Limb (tissue), 2 donors: ENCODE measurements at regions not wholly inside any gene's neighbourhood (a gene's known extent, or its start where the extent isn't known, plus 50 kb on each side); places are given as distances from the start of the nearest gene placed in this dataset.
A peak's percentile ranks its signal among the peaks of the same experiment; 100 is the strongest.
"Not testable (repeated sequence)": the region's sequence is repeated elsewhere in the genome, so short reads cannot be mapped to it uniquely, and the experiment has no call there.

Experiments
- DNase-seq, 2 donors: peaks; one replicate each; pipeline ENCODE4 v3.0.0-alpha.2; 2016; ENCODE audit errors: extremely low spot score in 2 of 2

GRCh38 chr3:117003501-117003900 is 293.9 kb downstream of the TUSC7 start:
- no peak for DNase-seq

DNA sequence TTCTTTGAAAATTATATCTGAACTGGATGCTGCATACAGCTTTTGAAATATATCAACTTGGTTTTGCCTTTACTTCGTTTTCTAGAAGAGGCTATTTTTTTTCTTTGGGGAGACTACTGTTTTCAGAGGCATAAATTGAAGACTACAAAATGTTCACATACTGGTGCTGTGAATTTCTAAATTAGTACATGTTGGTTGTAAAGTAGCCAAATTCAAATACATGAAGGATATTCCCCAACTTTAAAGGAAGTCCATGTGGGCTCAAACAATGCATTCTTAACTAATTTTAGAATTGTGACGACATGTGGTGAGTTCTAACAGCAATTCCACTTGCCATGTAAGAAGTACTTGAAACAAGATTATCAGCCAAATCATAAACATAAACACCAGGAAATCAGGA is 295.7 kb downstream of the TUSC7 start:
- no peak for DNase-seq

DNA sequence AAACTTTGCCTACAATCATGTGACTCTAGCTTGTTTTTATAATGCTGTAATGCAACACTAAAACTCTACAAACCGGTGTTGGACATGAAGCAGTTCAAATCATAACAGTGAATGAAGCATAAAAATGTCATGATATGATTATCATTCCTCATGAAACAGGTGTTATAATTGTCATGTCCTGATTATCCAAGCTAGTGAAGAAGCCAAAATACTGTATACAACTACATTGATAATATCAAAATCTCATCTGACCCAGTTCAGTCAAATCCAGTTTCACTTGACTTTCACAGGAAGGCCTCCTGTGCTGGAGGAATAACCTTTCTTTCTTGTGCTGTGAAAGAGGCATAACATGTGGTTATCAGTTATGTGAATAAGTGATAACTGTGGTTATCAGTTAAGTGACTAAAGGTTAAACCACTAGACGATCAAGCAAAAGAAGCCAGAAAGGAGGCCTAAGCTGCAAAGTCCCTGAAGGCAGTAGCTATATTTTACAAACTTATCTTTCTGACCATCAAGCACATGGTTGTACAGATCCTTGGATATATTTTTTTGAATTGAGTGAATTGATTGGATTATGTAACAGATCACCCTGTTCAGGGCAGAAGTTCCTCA is 296.4 kb downstream of the TUSC7 start:
- DNase-seq = no peak

DNA sequence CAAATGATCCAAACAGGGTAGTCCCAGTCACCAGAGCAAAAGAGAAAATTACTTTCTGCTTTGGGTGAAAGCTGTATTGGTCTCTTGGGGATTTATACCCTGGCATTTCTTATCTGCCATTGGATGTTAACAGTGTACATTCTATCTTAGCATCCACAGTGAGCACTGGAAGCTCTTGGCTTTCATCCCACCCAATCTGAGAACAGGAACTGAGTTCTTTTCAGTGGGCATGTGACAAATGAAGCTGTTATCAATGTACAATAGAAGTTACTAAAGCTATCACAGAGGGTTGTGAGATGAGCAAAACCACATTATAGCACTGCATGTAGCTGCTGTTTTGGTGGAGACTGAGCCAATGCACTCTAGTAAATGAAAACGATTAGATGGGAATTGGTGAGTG is 300.7 kb downstream of the TUSC7 start:
- no peak for DNase-seq

- no peak for DNase-seq
Observed at GRCh38 chr3:117011687-117012250, 302.2 kb downstream of the TUSC7 start.

- DNase-seq = no peak
Observed at GRCh38 chr3:117016378-117016777, 306.8 kb downstream of the TUSC7 start.

- DNase-seq = no peak
Observed at GRCh38 chr3:117017135-117017894, 307.7 kb downstream of the TUSC7 start.

GRCh38 chr3:117018655-117019054 is 309.1 kb downstream of the TUSC7 start:
- no peak for DNase-seq

DNA sequence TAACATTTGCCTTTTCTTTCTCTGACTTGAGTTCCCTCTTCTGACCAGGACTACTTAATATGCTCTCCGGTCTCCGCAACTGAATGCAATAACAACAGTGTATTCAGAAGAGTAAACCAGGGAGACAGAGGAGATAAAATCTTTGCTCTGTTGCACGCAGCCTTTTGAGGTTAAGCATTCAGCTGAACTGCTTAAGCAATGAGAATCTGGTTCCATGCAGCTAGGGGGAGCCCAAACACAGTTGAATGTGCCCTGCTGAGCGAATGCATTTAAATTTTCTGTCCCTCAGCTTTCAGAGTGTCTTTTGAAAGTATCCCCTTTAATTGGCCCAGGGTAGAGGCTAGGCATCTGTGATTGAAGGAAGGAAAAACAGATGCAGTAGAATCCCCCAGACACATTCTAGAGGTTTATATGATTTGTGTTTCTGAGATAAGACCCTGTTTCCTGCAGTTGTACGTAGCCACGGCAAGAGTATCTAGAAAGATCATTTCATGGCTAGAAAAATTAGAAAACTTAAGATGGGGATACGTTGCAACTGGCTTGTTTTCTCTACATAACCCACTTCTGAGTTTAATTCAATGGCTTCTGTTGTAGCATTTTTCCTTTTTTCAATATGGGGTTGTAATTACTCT is 309.6 kb downstream of the TUSC7 start:
- peak; percentile 77 to 79 for DNase-seq

GRCh38 chr3:117026401-117026800 is 316.8 kb downstream of the TUSC7 start:
- DNase-seq = no peak

- DNase-seq = no peak
Observed at GRCh38 chr3:117035745-117036144, 326.2 kb downstream of the TUSC7 start.

DNA sequence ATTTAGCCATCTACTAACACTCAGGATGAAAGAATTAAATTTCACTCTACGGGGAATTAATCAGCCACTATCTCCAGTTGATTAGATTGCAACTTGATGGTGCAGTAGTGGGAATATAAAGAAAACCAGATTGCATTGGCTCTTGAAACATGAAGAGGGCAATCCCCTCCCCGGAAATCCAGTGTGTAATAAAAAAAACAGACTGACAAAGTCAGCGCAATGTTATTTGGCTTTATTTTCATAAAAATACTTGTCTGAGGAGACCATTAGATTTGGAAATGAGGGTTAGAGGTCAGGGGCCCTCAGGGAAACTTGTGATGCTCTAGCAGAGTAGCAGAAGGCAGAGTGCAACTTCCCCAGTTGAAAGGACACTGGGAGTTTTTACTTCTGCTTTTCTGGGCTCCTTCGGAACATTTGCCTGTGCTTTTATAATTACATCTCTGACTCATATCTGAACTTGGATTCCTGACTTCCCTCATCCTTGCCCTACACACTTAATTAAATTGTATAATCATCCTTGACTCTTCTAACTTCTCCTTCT is 326.8 kb downstream of the TUSC7 start:
- DNase-seq = no peak

DNA sequence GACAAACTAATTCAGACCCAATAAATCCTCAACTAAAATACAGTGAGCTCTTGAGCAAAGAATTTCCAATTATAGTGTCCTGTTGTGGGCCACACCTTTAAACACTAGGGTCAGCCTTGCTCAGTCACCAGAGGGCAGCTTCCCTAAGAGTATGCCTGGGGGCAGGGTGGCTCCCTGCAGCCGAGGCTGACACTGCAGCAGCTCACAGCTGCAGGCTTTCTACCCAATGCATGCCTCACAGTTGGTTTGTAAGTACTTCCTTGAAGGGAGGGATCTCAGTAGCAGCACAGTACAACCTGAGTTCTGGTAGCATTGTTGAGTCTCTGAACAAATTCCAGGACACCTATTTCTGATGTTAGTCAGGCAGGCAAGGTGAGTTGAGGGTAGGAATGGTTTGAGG is 335.6 kb downstream of the TUSC7 start:
- no peak for DNase-seq

DNA sequence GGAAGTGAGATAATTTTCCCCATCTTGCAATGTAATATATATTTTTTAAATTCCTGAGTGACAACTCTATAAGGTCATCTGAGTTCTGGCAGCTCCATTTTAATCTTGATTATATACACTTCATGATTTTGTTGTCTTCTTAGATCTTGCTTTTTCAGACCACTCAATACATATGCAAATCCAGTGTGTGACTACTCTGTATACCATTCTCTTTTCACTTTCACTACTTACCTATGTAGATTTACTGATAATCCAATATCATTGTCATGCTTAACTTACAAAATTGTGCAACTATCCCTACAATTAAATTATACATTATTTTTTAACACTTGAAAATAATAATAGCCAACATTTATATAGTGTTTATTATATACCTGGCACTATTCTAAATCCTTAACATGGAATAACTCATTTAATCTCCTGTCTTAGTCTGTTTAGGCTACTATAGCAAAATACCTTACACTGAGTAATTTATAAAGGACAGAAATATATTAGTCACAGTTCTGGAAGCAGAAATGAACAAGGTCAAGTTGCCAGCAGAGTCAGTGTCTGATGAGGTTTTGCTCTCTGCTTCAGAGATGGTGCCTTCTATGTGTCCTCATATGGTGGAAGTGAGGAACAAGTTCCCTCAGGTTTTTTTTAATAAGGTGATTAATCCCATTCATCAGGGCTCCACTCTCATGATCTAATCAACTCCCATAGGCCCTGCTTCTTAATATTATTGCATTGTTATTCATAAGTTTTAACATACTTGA is 338.5 kb downstream of the TUSC7 start:
- no peak for DNase-seq

- DNase-seq = no peak
Observed at GRCh38 chr3:117052395-117052794, 342.8 kb downstream of the TUSC7 start.

DNA sequence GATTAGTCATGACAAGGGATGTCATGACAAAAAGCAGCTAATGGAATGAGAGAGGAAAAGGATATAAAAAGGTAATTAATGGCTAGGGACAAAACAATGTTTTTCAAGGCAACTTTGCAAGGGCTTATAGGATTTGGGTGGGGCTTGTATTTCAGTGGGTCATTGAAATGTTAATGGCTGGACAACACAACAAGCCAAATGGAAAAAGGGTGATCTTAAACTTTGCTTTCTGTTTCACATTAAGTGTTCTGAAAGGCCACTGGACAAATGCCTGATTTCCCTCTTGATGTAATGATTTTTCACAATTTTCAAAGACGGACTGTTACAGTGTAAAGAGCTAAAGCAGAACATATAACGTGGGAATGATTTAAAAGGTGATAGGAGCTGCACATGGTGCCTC is 345.0 kb downstream of the TUSC7 start:
- DNase-seq = no peak

GRCh38 chr3:117056946-117057345 is 347.4 kb downstream of the TUSC7 start:
- not testable (repeated sequence) for DNase-seq

GRCh38 chr3:117059067-117059955 is 349.7 kb downstream of the TUSC7 start:
- peak in 1 of 2 donors; percentile 70 for DNase-seq

- no peak for DNase-seq
Observed at GRCh38 chr3:117059956-117060270, 350.3 kb downstream of the TUSC7 start.

GRCh38 chr3:117063930-117064329 is 354.4 kb downstream of the TUSC7 start:
- no peak for DNase-seq

DNA sequence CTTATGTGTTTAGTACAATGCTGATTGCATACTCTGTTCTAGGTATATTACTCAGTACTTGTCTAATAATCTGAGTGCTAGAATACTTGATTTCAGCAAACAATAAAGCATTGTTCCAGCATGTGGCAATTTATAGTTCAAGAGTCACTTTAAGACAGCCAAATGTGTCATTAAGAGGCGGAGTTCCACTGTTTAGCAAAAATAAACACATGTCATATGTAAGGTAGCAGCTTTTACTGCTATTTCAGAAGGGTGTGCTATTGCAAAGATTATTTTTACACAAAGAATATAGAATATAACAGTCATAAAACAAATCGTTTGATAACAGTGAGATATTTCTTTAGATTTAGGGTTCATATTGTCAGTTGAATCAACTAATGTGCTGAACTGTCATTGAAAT is 358.7 kb downstream of the TUSC7 start:
- DNase-seq = no peak
